GM12891 (cell line): ENCODE measurements at regions not wholly inside any gene's neighbourhood (a gene's known extent, or its start where the extent isn't known, plus 50 kb on each side); places are given as distances from the start of the nearest gene placed in this dataset.
"Not testable (repeated sequence)": the region's sequence is repeated elsewhere in the genome, so short reads cannot be mapped to it uniquely, and the experiment has no call there.

ENCODE experiments used
- PAX5 ChIP-seq: IDR thresholded peaks from 2 replicates; pipeline ENCODE4 v1.6.1; 2011; ENCODE audit warnings: low read length, moderate library complexity, mild to moderate bottlenecking; ENCODE audit not compliant: insufficient read depth, severe bottlenecking
- POLR2A ChIP-seq: IDR thresholded peaks from 2 replicates; pipeline ENCODE4 v1.6.1; 2011; ENCODE audit warnings: low read depth, low read length, control low read depth
- POLR2AphosphoS5 ChIP-seq: IDR thresholded peaks from 2 replicates; pipeline ENCODE4 v1.6.1; 2011; ENCODE audit warnings: low read depth, low read length, control low read depth
- POU2F2 ChIP-seq: IDR thresholded peaks from 2 replicates; pipeline ENCODE4 v1.6.1; 2011; ENCODE audit warnings: low read depth, mild to moderate bottlenecking, control low read depth, low read length, moderate library complexity
- SPI1 ChIP-seq: IDR thresholded peaks from 2 replicates; pipeline ENCODE4 v1.6.1; 2011; ENCODE audit warnings: low read depth, low read length, control low read depth

DNA sequence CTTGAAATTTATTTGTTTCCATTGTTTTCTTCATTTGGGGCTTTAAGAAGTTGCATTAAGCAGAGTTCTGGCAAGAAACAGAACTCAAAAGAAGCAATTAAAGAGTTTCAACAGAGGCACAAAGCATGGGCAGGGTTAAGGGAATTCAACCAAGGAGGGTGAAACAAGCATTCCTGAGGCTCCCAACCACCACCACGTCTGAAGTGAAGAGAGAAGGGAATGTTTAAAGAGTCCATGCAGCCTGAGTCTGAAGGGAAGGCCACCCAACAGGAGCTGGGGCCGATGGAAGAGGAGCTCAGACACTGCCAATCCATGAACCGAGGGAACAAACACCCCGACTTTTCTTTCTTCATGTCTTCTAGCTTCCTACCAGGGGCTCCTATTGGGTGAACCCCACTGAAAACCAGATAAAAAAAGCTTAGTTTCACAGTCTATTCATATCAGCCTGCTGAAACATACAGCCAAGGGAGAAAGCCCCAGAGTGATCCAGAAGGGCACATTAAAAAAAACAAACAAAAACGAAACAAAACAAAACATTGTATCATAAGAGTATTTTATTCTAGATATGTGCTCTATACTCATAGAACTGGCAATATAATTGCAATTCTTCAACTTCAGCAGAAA lies 168.9 kb downstream of the SPDYE17 start:
- TF ChIP-seq POLR2A, POLR2AphosphoS5, SPI1, PAX5, POU2F2: not testable (repeated sequence)
